Keratinocyte (primary cell): ENCODE measurements at regions not wholly inside any gene's neighbourhood (a gene's known extent, or its start where the extent isn't known, plus 50 kb on each side); places are given as distances from the start of the nearest gene placed in this dataset.

Experiments used
- DNase-seq: peaks from one replicate; pipeline ENCODE4 v3.0.0-alpha.2; 2011; ENCODE audit warnings: low read depth, missing footprints, low spot score
- FAIRE-seq: peaks from 2 replicates; lab custom pipeline; 2011; peaks lifted over from hg19 to GRCh38; lab: Jason Lieb, UNC
- H2AFZ ChIP-seq: 2 replicates; pipeline ENCODE4 v1.6.0; 2012; ENCODE audit warnings: low read length, control low read depth, inconsistent platforms; ENCODE audit not compliant: control insufficient read depth
- H3K27ac ChIP-seq: 2 replicates; pipeline ENCODE4 v1.5.1; 2011; ENCODE audit warnings: low read length; ENCODE audit not compliant: control insufficient read depth, insufficient read depth
- H3K27me3 ChIP-seq: 3 replicates; pipeline ENCODE4 v1.6.0; 2011; ENCODE audit warnings: low read length; ENCODE audit not compliant: control insufficient read depth, insufficient read depth; ENCODE audit errors: extremely low read depth
- H3K36me3 ChIP-seq, 2 experiments: 2 replicates in 1 of 2; 3 replicates in 1 of 2; pipeline ENCODE4 v1.5.1; 2011; ENCODE audit warnings: low read length in 2 of 2, mild to moderate bottlenecking in 1 of 2; ENCODE audit not compliant: control insufficient read depth in 2 of 2, insufficient read depth in 2 of 2; ENCODE audit errors: extremely low read depth in 1 of 2
- H3K4me1 ChIP-seq: 3 replicates; pipeline ENCODE4 v1.5.1; 2011; ENCODE audit warnings: low read length; ENCODE audit not compliant: control insufficient read depth, insufficient read depth; ENCODE audit errors: extremely low read depth
- H3K4me2 ChIP-seq: 3 replicates; pipeline ENCODE4 v1.6.0; 2011; ENCODE audit warnings: low read depth, low read length; ENCODE audit not compliant: control insufficient read depth, insufficient read depth; ENCODE audit errors: extremely low read depth
- H3K4me3 ChIP-seq, 3 experiments: fragments of 200-600 bp in 1 of 3; sonication (generic) in 1 of 3; 2 replicates in 2 of 3; 3 replicates in 1 of 3; pipeline ENCODE4 v1.5.1; 2011 to 2016; ENCODE audit warnings: low read length in 3 of 3, mild to moderate bottlenecking in 3 of 3, control low read depth in 2 of 3, inconsistent platforms in 1 of 3, low read depth in 1 of 3, mixed read lengths in 1 of 3, mixed run types in 1 of 3, moderate library complexity in 1 of 3; ENCODE audit not compliant: control insufficient read depth in 2 of 3, insufficient read depth in 2 of 3; ENCODE audit errors: extremely low read depth in 1 of 3
- H3K79me2 ChIP-seq: 2 replicates; pipeline ENCODE4 v1.6.0; 2012; ENCODE audit warnings: low read length; ENCODE audit not compliant: control insufficient read depth, insufficient read depth
- H3K9ac ChIP-seq: 3 replicates; pipeline ENCODE4 v1.6.0; 2011; ENCODE audit warnings: low read length; ENCODE audit not compliant: control insufficient read depth, insufficient read depth; ENCODE audit errors: extremely low read depth
- H3K9me1 ChIP-seq: 3 replicates; pipeline ENCODE4 v1.6.0; 2011; ENCODE audit warnings: low read length; ENCODE audit not compliant: control insufficient read depth, insufficient read depth; ENCODE audit errors: extremely low read depth
- H3K9me3 ChIP-seq: 2 replicates; pipeline ENCODE4 v1.5.1; 2012; ENCODE audit warnings: low read depth, low read length; ENCODE audit not compliant: control insufficient read depth
- H4K20me1 ChIP-seq: 3 replicates; pipeline ENCODE4 v1.6.0; 2011; ENCODE audit warnings: low read length; ENCODE audit not compliant: control insufficient read depth, insufficient read depth; ENCODE audit errors: extremely low read depth
- EZH2 ChIP-seq: IDR thresholded peaks from one replicate; pipeline ENCODE4 v1.6.1; 2012; ENCODE audit warnings: inconsistent platforms, mild to moderate bottlenecking, low read length, moderate library complexity
- dilution Hi-C: fragments of 300-500 bp; cut with MboI; formaldehyde crosslinking; loops from one replicate; pipeline ENCODE4 v1.7.0; 2020; ENCODE audit warnings: low sequenced_read_pairs; ENCODE audit not compliant: extremely low pct_ligation_motif_present
- TF ChIP-seq, protein P1 (sequence below), 3 experiments: IDR thresholded peaks in 1 of 3; conservative IDR thresholded peaks in 1 of 3; optimal IDR thresholded peaks in 1 of 3; 2 replicates in 2 of 3; 3 replicates in 1 of 3; pipeline versions ENCODE3 to v1.5.1; 2011; ENCODE audit warnings: low read length in 3 of 3, mild to moderate bottlenecking in 3 of 3, moderate library complexity in 2 of 3, control low read depth in 1 of 3, inconsistent platforms in 1 of 3; ENCODE audit not compliant: insufficient read depth in 2 of 3; ENCODE audit errors: extremely low read depth in 1 of 3

DNA sequence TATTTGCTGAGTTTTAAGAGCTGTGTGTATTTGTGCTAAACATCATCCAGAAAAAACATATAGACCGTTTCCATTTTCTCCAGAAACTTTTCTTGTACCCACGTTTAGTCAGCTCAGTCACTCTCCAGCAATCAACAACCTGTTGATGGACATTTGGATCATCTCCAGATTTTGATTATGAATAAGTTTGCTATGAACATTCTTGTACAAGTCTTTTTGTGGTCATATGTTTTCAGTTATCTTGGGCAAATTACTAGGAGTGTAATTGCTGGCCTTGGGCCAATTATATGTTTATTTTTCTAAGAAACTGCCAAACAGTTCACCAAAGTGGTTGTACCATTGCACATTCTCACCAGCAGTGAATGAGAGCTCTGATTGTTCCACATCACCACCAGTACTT, 221.8 kb downstream of the CENPF start:
- no peak overlapping the region for H3K4me2 ChIP-seq
- no peak for TF ChIP-seq EZH2
- TF ChIP-seq, protein P1, sequence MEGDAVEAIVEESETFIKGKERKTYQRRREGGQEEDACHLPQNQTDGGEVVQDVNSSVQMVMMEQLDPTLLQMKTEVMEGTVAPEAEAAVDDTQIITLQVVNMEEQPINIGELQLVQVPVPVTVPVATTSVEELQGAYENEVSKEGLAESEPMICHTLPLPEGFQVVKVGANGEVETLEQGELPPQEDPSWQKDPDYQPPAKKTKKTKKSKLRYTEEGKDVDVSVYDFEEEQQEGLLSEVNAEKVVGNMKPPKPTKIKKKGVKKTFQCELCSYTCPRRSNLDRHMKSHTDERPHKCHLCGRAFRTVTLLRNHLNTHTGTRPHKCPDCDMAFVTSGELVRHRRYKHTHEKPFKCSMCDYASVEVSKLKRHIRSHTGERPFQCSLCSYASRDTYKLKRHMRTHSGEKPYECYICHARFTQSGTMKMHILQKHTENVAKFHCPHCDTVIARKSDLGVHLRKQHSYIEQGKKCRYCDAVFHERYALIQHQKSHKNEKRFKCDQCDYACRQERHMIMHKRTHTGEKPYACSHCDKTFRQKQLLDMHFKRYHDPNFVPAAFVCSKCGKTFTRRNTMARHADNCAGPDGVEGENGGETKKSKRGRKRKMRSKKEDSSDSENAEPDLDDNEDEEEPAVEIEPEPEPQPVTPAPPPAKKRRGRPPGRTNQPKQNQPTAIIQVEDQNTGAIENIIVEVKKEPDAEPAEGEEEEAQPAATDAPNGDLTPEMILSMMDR (optimal IDR thresholded peaks at IDR 0.05 in 1 of 3, IDR thresholded peaks at IDR 0.05 in 1 of 3, conservative IDR thresholded peaks at IDR 0.05 in 1 of 3; ENCODE audit: extremely low read depth in 1 of 3, insufficient read depth in 2 of 3, low read length in 3 of 3) = no peak
- no peak overlapping the region for H2AFZ ChIP-seq
- H3K9me1 ChIP-seq = no peaks in the 10 kb centered on the region
- H3K79me2 ChIP-seq = no peaks in the 10 kb centered on the region
- FAIRE-seq (no peak), DNase-seq (no peak)
- H3K36me3 ChIP-seq = no peaks in the 10 kb centered on the region
- no peaks in the 10 kb centered on the region for H3K4me1 ChIP-seq
- H3K9ac ChIP-seq = no peak overlapping the region
- no peak overlapping the region for H3K27ac ChIP-seq
- H4K20me1 ChIP-seq = no peaks in the 10 kb centered on the region
- H3K9me3 ChIP-seq = no peaks in the 10 kb centered on the region
- no peak overlapping the region for H3K4me3 ChIP-seq
- H3K27me3 ChIP-seq = no peaks in the 10 kb centered on the region
- dilution Hi-C loops = loop anchor here (25.0 kb wide), 1 partner anchor 713 kb away; no protein-coding TSS in a partner anchor

DNA sequence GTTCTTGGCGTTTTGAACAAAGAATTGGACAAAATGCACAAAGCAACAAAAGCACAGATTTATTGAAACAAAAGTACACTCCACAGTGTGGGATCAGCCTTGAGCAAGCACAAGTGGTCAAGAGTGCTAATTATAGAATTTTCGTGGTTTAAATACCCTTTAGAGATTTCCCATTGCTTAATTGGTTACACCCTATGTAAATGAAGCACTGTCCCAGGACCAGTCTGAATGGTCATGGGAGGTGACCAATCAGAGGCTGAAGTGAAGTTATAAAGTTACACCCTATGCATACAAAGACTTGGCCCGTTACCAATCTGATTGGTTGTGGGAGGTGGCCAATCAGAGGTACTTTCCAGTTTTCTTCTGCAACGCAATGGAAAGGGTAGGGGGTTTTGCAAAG, 223.6 kb downstream of the CENPF start:
- no peaks in the 10 kb centered on the region for H3K4me1 ChIP-seq
- H4K20me1 ChIP-seq = no peaks in the 10 kb centered on the region
- H2AFZ ChIP-seq = no peak overlapping the region
- DNase-seq (no peak), FAIRE-seq (no peak)
- H3K4me2 ChIP-seq = no peak overlapping the region
- no peaks in the 10 kb centered on the region for H3K79me2 ChIP-seq
- no peaks in the 10 kb centered on the region for H3K9me1 ChIP-seq
- no peak overlapping the region for H3K9ac ChIP-seq
- H3K4me3 ChIP-seq = no peak overlapping the region
- H3K36me3 ChIP-seq = no peaks in the 10 kb centered on the region
- TF ChIP-seq, protein P1 (optimal IDR thresholded peaks at IDR 0.05 in 1 of 3, IDR thresholded peaks at IDR 0.05 in 1 of 3, conservative IDR thresholded peaks at IDR 0.05 in 1 of 3; ENCODE audit: extremely low read depth in 1 of 3, insufficient read depth in 2 of 3, low read length in 3 of 3) = no peak
- TF ChIP-seq EZH2 = no peak
- H3K9me3 ChIP-seq = no peaks in the 10 kb centered on the region
- no peak overlapping the region for H3K27ac ChIP-seq
- no peaks in the 10 kb centered on the region for H3K27me3 ChIP-seq
- dilution Hi-C loops = no loop called here
